Right lobe of liver (tissue), 4 donors: ENCODE measurements at regions not wholly inside any gene's neighbourhood (a gene's known extent, or its start where the extent isn't known, plus 50 kb on each side); places are given as distances from the start of the nearest gene placed in this dataset.

Experiments
- CTCF ChIP-seq, 4 donors: fragments of 200-600 bp in 3 of 4; fragments of 450-650 bp in 1 of 4; IDR thresholded peaks; one replicate each; pipeline versions ENCODE4 v1.5.1 to v1.8.0; 2016 to 2022; ENCODE audit warnings: antibody characterized with exemption in 4 of 4, mild to moderate bottlenecking in 2 of 4
- POLR2A ChIP-seq: fragments of 450-650 bp; IDR thresholded peaks from one replicate; pipeline ENCODE4 v1.6.1; 2017; ENCODE audit warnings: antibody characterized with exemption, mild to moderate bottlenecking
- donor health status: DM: no; HTN: no; CAD: no.
- donor health status: DM: no; HTN: no; CAD: no.
- donor health status: DM: no; HTN: yes; CAD: no.

- TF ChIP-seq POLR2A (no peak), CTCF (IDR thresholded peaks at IDR 0.05) (no peak)
These were observed 1260.0 kb downstream of the CDH8 start for GRCh38 chr16:60776281-60776680.
